ENCODE measurements at regions not wholly inside any gene's neighbourhood (a gene's known extent, or its start where the extent isn't known, plus 50 kb on each side); places are given as distances from the start of the nearest gene placed in this dataset.

DNA sequence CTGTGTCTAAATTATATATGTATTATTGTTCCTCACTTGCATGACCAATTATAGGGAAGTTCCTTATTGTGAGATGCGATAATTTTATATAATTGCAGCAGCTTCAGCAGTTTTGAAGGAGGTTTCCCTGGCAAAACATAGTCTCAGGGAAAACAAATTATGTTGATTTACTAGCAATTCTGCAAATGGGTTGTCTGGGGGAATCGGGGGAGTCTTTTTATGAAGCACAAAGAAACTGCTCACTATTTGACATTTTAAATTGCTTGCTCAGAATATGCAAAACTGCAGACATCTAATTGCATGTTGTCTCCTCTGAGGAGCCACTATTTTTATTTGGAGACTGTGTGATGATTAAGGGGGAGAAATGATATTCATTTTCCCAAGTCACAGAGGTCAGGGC lies 361.6 kb downstream of the YTHDC2 start:
- CTCF ChIA-PET = interaction anchor here (0.9 kb wide), 1 partner anchor 9 kb away, joined by 4 read pairs; no protein-coding TSS in a partner anchor

More for the DNA sequence above, 361.6 kb downstream of the YTHDC2 start:
- ChIA-PET POLR2A (no interaction called here), RAD21 (ENCODE audit: low non-redundant PET in 1 of 2, low total read pairs in 2 of 2, uncharacterized antibody in 2 of 2, unreplicated experiment in 2 of 2) (no interaction called here)
- H3K27me3 ChIP-seq (ENCODE audit: insufficient read depth, low read length) = peaks cover 24% of the 10 kb centered on the region
- H3K27ac ChIP-seq (ENCODE audit: low read depth, low read length) = no peak overlapping the region
- H3K4me1 ChIP-seq (ENCODE audit: control insufficient read depth in 1 of 2, insufficient read depth in 2 of 2, low read length in 2 of 2) = no peaks in the 10 kb centered on the region
- no peaks in the 10 kb centered on the region for H3K9me3 ChIP-seq (ENCODE audit: control insufficient read depth in 1 of 2, insufficient read depth in 1 of 2, low read depth in 1 of 2, low read length in 2 of 2)
- DNase-seq (ENCODE audit: low read depth, low spot score) = no peak
- intact Hi-C loops (cut with micrococcal nuclease) = no loop called here
- ATAC-seq = no peak
- no peaks in the 10 kb centered on the region for H3K9me2 ChIP-seq (ENCODE audit: insufficient read depth)
- no TSS peak for BruUV-seq (replicated peaks)
- H3K4me2 ChIP-seq (ENCODE audit: low read length) = no peak overlapping the region
- no peaks in the 10 kb centered on the region for H4K20me1 ChIP-seq (ENCODE audit: insufficient read depth)
- H3K79me2 ChIP-seq (ENCODE audit: insufficient read depth, low read length) = no peaks in the 10 kb centered on the region
- H3K36me3 ChIP-seq (ENCODE audit: control insufficient read depth in 1 of 2, insufficient read depth in 2 of 2, low read length in 2 of 2) = no peaks in the 10 kb centered on the region
- no peak overlapping the region for H2AFZ ChIP-seq (ENCODE audit: low read depth, low read length, poor library complexity, severe bottlenecking)
- no peak overlapping the region for H3K9ac ChIP-seq (ENCODE audit: low read length)
- H3K4me3 ChIP-seq (replicated peaks in 1 of 2; ENCODE audit: low read depth in 1 of 2, low read length in 2 of 2) = no peak overlapping the region
- TF ChIP-seq EZH2 (IDR thresholded peaks at IDR 0.05) (no peak), ELF1 (IDR thresholded peaks at IDR 0.05; ENCODE audit: borderline replicate concordance, low read depth) (no peak), CEBPB (IDR thresholded peaks at IDR 0.05; ENCODE audit: low read depth) (no peak), REST (IDR thresholded peaks at IDR 0.05; ENCODE audit: low read depth) (no peak), SRF (IDR thresholded peaks at IDR 0.05; ENCODE audit: low read depth) (no peak), MAX (IDR thresholded peaks at IDR 0.05) (no peak), TCF7L2 (IDR thresholded peaks at IDR 0.05; ENCODE audit: borderline replicate concordance, extremely low read depth, insufficient read depth, insufficient read length) (no peak), SIN3A (IDR thresholded peaks at IDR 0.05; ENCODE audit: low read depth) (no peak), FOSL1 (IDR thresholded peaks at IDR 0.05; ENCODE audit: low read depth) (no peak), POLR2AphosphoS5 (IDR thresholded peaks at IDR 0.05; ENCODE audit: low read depth, low read length) (no peak), EGR1 (IDR thresholded peaks at IDR 0.05; ENCODE audit: low read depth) (no peak), EZH2phosphoT487 (IDR thresholded peaks at IDR 0.05; ENCODE audit: borderline replicate concordance) (no peak)
- TF ChIP-seq, protein P1, sequence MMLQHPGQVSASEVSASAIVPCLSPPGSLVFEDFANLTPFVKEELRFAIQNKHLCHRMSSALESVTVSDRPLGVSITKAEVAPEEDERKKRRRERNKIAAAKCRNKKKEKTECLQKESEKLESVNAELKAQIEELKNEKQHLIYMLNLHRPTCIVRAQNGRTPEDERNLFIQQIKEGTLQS (IDR thresholded peaks at IDR 0.05) = no peak
- TF ChIP-seq, protein P2, sequence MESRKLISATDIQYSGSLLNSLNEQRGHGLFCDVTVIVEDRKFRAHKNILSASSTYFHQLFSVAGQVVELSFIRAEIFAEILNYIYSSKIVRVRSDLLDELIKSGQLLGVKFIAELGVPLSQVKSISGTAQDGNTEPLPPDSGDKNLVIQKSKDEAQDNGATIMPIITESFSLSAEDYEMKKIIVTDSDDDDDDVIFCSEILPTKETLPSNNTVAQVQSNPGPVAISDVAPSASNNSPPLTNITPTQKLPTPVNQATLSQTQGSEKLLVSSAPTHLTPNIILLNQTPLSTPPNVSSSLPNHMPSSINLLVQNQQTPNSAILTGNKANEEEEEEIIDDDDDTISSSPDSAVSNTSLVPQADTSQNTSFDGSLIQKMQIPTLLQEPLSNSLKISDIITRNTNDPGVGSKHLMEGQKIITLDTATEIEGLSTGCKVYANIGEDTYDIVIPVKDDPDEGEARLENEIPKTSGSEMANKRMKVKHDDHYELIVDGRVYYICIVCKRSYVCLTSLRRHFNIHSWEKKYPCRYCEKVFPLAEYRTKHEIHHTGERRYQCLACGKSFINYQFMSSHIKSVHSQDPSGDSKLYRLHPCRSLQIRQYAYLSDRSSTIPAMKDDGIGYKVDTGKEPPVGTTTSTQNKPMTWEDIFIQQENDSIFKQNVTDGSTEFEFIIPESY (IDR thresholded peaks at IDR 0.05; ENCODE audit: extremely low read depth, insufficient replicate concordance, low read length) = no peak
- TF ChIP-seq, protein P3, sequence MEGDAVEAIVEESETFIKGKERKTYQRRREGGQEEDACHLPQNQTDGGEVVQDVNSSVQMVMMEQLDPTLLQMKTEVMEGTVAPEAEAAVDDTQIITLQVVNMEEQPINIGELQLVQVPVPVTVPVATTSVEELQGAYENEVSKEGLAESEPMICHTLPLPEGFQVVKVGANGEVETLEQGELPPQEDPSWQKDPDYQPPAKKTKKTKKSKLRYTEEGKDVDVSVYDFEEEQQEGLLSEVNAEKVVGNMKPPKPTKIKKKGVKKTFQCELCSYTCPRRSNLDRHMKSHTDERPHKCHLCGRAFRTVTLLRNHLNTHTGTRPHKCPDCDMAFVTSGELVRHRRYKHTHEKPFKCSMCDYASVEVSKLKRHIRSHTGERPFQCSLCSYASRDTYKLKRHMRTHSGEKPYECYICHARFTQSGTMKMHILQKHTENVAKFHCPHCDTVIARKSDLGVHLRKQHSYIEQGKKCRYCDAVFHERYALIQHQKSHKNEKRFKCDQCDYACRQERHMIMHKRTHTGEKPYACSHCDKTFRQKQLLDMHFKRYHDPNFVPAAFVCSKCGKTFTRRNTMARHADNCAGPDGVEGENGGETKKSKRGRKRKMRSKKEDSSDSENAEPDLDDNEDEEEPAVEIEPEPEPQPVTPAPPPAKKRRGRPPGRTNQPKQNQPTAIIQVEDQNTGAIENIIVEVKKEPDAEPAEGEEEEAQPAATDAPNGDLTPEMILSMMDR (IDR thresholded peaks at IDR 0.05 in 2 of 3, conservative IDR thresholded peaks at IDR 0.05 in 1 of 3; ENCODE audit: borderline replicate concordance in 1 of 3, insufficient read depth in 1 of 3, low read depth in 2 of 3, low read length in 2 of 3) = no peak
